ENCODE measurements at regions not wholly inside any gene's neighbourhood (a gene's known extent, or its start where the extent isn't known, plus 50 kb on each side); places are given as distances from the start of the nearest gene placed in this dataset.

DNA sequence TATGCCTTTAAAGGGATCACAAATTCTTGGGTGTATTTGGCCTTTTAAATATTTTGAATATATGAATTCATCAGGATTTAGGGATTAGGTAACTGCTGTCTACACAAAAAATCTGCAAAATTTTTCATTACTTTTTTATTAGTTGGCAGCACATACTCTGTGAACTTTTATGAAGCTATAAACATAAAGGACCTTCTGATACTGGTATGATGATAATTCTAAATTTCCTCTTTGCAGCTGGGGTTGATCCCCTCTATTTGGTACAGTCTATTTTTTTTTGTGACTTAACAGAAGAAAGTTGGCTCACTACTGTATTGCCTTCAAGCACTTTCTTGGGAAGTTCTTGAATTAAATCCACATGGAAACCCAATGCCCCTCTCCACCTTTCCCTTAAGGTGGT, 416.1 kb downstream of the LMO4 start:
- TF ChIP-seq CTCF (conservative IDR thresholded peaks at IDR 0.05): no peak
- TF ChIP-seq ZFX (IDR thresholded peaks at IDR 0.05): no peak
- H3K27ac ChIP-seq: no peak overlapping the region

GRCh38 chr1:87753366-87753765, 424.7 kb downstream of the LMO4 start:
- no peak for TF ChIP-seq ZFX (IDR thresholded peaks at IDR 0.05)
- no peak for TF ChIP-seq CTCF (conservative IDR thresholded peaks at IDR 0.05)
- H3K27ac ChIP-seq: no peak overlapping the region

DNA sequence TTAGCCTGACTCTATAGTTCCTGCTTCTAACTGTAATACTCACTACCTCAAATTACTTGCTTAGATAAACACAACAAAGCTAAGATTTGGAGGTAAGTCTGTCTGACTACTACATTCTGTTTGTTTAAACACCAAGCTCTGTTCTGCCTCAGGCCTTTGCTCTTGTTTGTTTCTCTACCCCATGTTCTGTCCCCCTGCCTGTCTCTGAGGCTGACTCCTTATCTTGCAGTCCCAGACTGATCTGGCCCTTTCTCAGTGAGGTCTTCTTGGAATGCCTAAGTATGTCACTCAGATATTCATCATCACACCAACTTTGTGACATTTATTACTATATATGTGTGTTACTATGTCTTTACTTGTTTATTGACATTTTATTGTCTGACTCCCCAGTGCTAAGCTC, 425.5 kb downstream of the LMO4 start:
- no peak for TF ChIP-seq CTCF (conservative IDR thresholded peaks at IDR 0.05)
- no peak for TF ChIP-seq ZFX (IDR thresholded peaks at IDR 0.05)
- H3K27ac ChIP-seq: no peak overlapping the region

DNA sequence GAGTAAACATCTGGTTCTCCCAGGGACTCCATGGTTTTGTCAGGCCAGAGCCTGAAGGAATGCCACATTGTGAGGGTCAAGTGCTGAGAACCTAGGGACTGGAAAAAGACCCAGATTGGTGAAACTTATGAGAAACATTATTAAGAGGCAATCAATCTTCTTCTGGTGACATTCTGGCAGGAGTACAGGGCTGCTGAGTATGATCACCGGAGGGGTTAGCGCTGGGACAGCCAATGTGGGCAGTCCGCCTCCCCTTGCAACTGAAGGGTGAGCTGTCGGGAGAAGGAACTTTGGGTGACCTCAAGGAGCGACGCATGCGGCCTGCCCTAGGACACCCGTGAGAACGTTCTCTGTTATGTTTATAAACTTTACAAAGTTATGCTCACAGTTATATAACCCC, 429.0 kb downstream of the LMO4 start:
- TF ChIP-seq ZFX (IDR thresholded peaks at IDR 0.05): no peak
- no peak for TF ChIP-seq CTCF (conservative IDR thresholded peaks at IDR 0.05)
- no peak overlapping the region for H3K27ac ChIP-seq

DNA sequence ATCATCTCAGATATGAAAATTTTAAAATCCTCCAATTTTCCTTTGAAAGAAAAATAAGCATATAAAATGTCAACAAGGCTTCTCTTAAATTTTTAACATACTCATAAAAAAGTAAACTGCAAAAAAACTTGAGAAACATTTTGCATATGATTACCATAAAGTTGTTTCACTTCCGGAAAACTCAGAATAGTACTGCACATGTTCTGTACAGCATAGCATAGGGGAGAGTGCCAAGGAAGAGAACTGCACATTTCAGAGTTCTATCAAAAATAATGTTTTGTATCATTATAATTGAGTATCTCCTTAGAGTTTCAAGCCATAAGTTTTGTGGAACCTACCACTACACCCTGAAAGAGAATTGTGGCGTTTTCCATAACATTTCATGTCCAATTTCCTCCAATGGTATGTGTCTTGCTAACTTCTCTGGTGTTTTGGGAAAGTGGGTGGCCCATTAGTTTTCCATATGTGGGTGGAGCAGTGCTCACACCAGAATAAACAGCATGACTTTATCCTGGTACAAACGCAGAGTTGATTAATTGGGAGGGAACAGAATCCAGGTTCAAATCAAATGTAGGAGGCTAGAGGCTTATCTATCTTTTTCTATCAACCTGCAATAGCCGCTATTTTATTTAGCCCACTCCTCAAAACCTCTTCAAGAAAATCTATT, 430.9 kb downstream of the LMO4 start:
- TF ChIP-seq CTCF (conservative IDR thresholded peaks at IDR 0.05): no peak
- TF ChIP-seq ZFX (IDR thresholded peaks at IDR 0.05): no peak
- H3K27ac ChIP-seq: no peak overlapping the region

GRCh38 chr1:87760155-87760554, 431.5 kb downstream of the LMO4 start:
- TF ChIP-seq ZFX (IDR thresholded peaks at IDR 0.05): no peak
- no peak for TF ChIP-seq CTCF (conservative IDR thresholded peaks at IDR 0.05)
- H3K27ac ChIP-seq: no peak overlapping the region

- TF ChIP-seq ZFX (IDR thresholded peaks at IDR 0.05): no peak
- TF ChIP-seq CTCF (conservative IDR thresholded peaks at IDR 0.05): no peak
- H3K27ac ChIP-seq: no peak overlapping the region
Observed at GRCh38 chr1:87760654-87761053, 432.0 kb downstream of the LMO4 start.

All from C4-2B (cell line).